Right cardiac atrium (tissue), 5 donors: ENCODE measurements at regions not wholly inside any gene's neighbourhood (a gene's known extent, or its start where the extent isn't known, plus 50 kb on each side); places are given as distances from the start of the nearest gene placed in this dataset.

ENCODE experiments used
- ATAC-seq, 2 donors: fragments of 200-7000 bp; cut with Tn5 transposase; one replicate each; pipeline versions ENCODE4 v1.8.0 to v1.9.1; 2020; ENCODE audit warnings: moderate library complexity in 2 of 2, mild to moderate bottlenecking in 1 of 2
- DNase-seq, 3 donors: peaks; one replicate each; pipeline ENCODE4 v3.0.0-alpha.2; 2020
- H3K27ac ChIP-seq: one replicate; pipeline ENCODE4 v1.5.1; 2013; ENCODE audit warnings: mild to moderate bottlenecking, low read length, control low read depth, moderate library complexity
- H3K27me3 ChIP-seq: one replicate; pipeline ENCODE4 v1.6.1; 2013; ENCODE audit not compliant: control insufficient read depth, insufficient read depth
- H3K4me1 ChIP-seq: one replicate; pipeline ENCODE4 v1.6.1; 2013; ENCODE audit warnings: low read length; ENCODE audit not compliant: control insufficient read depth, insufficient read depth
- H3K4me3 ChIP-seq: one replicate; pipeline ENCODE4 v1.5.1; 2013; ENCODE audit warnings: low read length, control low read depth
- H3K9me3 ChIP-seq: one replicate; pipeline ENCODE4 v1.6.1; 2013; ENCODE audit warnings: low read length; ENCODE audit not compliant: control insufficient read depth
- WGBS: extraction: QIAGEN DNeasy Blood & Tissue Kit; methylation state at CpG from one replicate; pipeline ENCODE4 v1.1.7; 2013; 5-methylcytosine and 5-hydroxymethylcytosine counted together
- intact Hi-C, 4 donors: fragments of 100-400 bp; cut with DNase I; formaldehyde crosslinking; loops; one replicate each; pipeline versions ENCODE4 v1.11.0 to v1.14.0; 2022 to 2023
- donor health status: healthy with polysubstance abuse.
- donor health status: DM: no; HTN: yes; CAD: no.
- donor health status: DM: no; HTN: no; CAD: no.
- donor health status: DM: no; HTN: yes; CAD: no; lungs with severe emphysema.
- donor health status: DM: yes; HTN: yes; CAD: no.

DNA sequence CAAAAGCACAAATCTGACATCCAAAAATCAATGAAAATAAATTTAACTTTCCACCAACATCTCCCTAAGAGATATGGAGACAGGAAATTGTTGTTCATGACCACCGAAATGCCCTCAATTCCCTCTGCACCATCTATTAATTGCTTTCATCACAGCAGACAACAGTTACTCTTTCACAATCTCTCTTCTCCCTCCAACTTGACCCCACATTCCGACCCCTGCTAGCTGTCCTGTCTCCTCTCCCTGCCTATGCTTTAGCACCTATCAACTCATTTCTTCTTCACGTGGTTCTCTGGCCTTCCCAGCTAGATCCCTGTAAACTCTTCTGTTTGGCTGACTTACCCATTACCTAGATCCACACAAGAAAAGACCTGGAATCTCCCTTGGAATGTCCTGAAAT is 173.9 kb upstream of the ADAMTS9 start:
- no peak overlapping the region for H3K27ac ChIP-seq
- WGBS, result 61% methylated on average over 3 of the region's 3 CpGs
- no peaks in the 10 kb centered on the region for H3K9me3 ChIP-seq
- no peak for DNase-seq
- intact Hi-C loops, result no loop called here
- ATAC-seq, result no peak
- H3K4me3 ChIP-seq, result no peak overlapping the region
- no peaks in the 10 kb centered on the region for H3K27me3 ChIP-seq
- peaks cover 2% of the 10 kb centered on the region for H3K4me1 ChIP-seq

DNA sequence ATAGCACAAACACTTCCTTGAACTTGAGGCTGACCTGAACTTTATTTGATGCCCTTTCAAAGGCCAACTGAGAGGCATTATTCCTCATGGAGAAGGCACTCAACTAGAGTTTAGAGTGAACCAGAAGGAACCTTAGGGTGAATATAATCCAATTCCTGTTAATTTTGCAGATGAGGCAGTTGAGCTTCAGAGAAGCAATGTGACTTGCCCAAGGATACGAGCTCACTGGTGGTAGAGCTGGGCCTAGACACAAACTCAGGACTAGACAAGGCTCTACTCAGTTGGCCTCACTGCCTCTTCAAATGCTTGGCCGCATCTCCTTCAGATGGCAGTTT is 172.7 kb upstream of the ADAMTS9 start:
- no peaks in the 10 kb centered on the region for H3K9me3 ChIP-seq
- H3K4me3 ChIP-seq, result no peak overlapping the region
- DNase-seq (no peak), ATAC-seq (no peak)
- WGBS, result 90% methylated on average over 2 of the region's 2 CpGs
- intact Hi-C loops, result no loop called here
- H3K4me1 ChIP-seq, result peaks cover 2% of the 10 kb centered on the region
- no peak overlapping the region for H3K27ac ChIP-seq
- no peaks in the 10 kb centered on the region for H3K27me3 ChIP-seq

DNA sequence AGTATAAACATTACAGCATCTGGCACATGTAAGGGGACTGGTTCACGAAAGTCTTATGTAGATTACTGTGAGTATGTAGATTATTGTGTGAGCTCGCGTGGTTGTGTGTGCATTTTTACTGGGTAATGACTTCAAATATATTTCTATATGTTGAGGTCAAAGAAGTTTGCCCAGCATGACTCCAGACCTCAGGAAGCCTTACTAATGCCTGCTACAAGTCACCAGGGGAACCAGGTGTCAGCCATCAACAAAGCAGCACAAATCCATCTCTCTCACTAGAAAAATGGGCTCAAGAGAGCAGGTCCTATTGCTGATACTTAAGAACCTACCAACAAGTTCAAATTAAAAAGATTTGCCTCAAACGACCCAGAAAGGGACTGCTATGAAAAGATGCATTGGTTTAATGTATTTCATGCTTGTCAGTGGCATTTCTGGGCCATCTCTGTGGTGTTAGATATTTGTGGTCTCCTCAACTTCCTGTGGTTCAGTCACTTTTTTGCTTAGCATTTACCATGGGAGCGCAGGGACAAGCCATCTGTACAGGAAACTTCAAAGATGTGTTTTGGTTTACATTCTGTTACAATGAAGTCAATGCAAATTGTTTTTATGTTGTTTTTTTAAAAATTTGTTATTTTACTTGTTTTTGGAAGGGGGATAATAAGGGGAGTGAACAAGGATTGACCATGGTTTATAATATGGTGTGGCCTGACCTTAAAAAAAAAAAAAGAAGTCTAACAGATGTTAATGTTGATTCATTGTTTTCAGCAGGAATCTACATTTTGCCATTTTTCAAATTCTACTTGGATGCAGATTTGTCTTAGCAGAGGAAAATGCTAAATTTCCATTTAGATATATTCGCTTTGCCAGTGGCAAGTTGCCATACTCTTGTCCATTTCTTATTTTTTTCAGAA is 172.1 kb upstream of the ADAMTS9 start:
- DNase-seq (no peak), ATAC-seq (no peak)
- intact Hi-C loops, result no loop called here
- H3K27ac ChIP-seq, result no peak overlapping the region
- WGBS, result 80% methylated on average over 6 of the region's 6 CpGs
- H3K9me3 ChIP-seq, result no peaks in the 10 kb centered on the region
- H3K4me1 ChIP-seq, result peaks cover 2% of the 10 kb centered on the region
- H3K4me3 ChIP-seq, result no peak overlapping the region
- H3K27me3 ChIP-seq, result no peaks in the 10 kb centered on the region

DNA sequence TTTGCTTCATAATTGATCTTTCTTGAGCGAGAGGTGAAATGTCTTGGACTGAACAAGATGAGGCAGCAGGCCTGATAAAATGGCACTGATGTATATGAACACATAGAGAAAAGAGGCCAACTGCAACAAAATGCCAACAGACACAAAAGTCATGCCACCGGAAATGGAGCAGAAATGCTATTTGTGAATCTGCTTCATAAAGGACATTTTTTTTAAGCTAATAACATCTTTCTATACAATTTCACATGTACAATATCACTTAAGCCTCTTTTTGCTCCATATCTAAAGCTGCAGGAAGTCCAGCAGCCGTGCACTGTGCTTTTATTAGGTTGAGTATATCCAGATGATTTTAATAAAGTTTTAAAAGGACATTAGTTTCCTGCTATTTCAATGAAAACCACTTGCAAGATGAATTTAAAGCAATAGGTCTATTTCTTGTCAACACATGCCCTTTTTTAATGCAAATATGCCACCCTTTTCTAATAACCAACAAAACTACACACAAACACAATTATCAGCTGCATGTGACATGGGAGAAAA is 169.2 kb upstream of the ADAMTS9 start:
- no peak overlapping the region for H3K27ac ChIP-seq
- ATAC-seq (no peak), DNase-seq (no peak)
- H3K9me3 ChIP-seq, result no peaks in the 10 kb centered on the region
- 84% methylated on average over 3 of the region's 3 CpGs for WGBS
- intact Hi-C loops, result no loop called here
- H3K4me1 ChIP-seq, result peaks cover 2% of the 10 kb centered on the region
- no peak overlapping the region for H3K4me3 ChIP-seq
- no peaks in the 10 kb centered on the region for H3K27me3 ChIP-seq

DNA sequence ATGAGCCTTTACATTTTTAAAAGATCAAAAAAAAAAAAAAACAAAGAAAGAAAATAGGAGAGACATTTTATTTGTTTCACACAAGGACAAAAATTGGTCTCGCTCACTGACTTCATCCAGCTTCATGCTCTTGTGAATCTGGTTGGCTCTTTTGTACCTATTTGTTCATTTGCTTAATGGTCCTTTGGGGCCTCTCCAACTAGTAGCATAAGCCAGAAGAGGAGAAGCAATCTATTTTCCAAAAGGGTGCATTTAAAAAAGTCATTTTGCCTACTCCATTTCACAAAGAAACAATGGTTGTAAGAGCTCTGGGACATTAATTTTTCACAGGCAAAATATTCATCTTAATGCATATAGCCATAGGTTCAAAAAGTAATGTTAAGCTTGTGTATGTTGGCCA is 168.3 kb upstream of the ADAMTS9 start:
- intact Hi-C loops, result no loop called here
- whole genome bisulfite sequencing, result 91% methylated on average over 1 of the region's 1 CpG

DNA sequence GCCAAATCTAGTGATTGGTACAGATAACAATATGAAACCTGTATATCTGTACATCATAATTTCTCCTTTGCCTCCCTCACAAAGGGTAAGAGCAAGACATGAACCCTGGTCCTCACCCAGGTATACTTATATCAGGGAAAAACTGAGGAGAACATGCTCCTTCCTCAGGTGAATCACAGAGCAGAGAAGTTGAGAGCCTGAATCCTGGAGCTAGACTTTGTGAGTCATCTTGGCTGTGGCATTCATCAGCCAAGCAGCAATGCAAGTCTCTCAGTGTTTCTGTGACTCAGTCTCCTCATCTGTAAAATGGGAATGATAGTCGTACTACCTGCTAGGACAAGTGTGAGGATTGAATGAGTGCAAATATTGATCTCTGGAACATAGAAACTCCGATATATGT is 165.7 kb upstream of the ADAMTS9 start:
- ATAC-seq, result no peak
- H3K9me3 ChIP-seq, result no peaks in the 10 kb centered on the region

More for the DNA sequence above, 168.3 kb upstream of the ADAMTS9 start:
- Histone ChIP-seq H3K9me3 (no peaks in the 10 kb centered on the region), H3K4me3 (no peak overlapping the region), H3K27ac (no peak overlapping the region), H3K4me1 (peaks cover 2% of the 10 kb centered on the region), H3K27me3 (no peaks in the 10 kb centered on the region)
- no peak for ATAC-seq
- no peak for DNase-seq

DNA sequence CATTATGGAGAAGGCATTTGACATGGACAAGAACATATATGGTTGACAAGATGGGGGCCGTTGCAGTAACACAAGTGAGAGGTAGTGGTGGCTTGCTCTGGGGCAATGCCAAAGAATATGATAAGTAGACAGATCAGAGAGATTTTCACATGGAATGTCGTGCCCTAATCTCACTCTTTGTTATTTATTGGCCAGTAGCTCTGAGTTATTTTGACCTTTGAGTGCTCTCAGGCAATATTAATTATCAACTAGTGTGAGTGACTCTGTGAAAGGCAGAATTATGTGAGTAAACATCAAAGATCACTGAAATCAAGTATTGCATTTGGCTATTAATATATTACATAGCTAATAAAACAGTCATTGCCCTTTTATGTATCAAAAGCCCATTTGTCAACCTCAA is 164.9 kb upstream of the ADAMTS9 start:
- intact Hi-C loops, result no loop called here
- ATAC-seq, result no peak
- DNase-seq, result no peak
- Histone ChIP-seq H3K9me3 (no peaks in the 10 kb centered on the region), H3K4me3 (no peak overlapping the region), H3K27ac (no peak overlapping the region), H3K4me1 (no peaks in the 10 kb centered on the region), H3K27me3 (no peaks in the 10 kb centered on the region)
- WGBS, result 64% methylated on average over 2 of the region's 2 CpGs

More for the DNA sequence above, 165.7 kb upstream of the ADAMTS9 start:
- H3K27me3 ChIP-seq, result no peaks in the 10 kb centered on the region
- intact Hi-C loops, result no loop called here
- H3K4me1 ChIP-seq, result no peaks in the 10 kb centered on the region
- no peak overlapping the region for H3K27ac ChIP-seq
- 95% methylated on average over 2 of the region's 2 CpGs for whole genome bisulfite sequencing
- no peak for DNase-seq
- H3K4me3 ChIP-seq, result no peak overlapping the region

DNA sequence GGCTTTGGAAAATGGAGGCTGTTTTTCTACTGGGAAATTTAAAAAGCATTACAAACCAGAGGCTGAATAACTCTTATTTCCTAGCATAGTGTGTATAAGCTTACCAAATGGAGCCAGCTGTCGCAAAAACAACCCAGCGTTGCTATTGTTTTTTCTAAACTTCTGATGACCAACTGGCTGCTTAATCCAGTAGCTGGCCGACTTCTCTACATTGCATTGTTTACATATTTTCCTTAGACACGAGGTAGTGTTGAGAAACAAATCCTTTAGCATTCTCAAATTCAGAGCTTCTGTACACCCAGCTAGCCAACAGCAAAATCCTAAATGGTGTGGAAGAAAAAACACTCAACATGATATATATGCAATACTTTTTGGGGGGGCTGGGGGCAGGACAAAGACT is 161.0 kb upstream of the ADAMTS9 start:
- no peak for ATAC-seq

DNA sequence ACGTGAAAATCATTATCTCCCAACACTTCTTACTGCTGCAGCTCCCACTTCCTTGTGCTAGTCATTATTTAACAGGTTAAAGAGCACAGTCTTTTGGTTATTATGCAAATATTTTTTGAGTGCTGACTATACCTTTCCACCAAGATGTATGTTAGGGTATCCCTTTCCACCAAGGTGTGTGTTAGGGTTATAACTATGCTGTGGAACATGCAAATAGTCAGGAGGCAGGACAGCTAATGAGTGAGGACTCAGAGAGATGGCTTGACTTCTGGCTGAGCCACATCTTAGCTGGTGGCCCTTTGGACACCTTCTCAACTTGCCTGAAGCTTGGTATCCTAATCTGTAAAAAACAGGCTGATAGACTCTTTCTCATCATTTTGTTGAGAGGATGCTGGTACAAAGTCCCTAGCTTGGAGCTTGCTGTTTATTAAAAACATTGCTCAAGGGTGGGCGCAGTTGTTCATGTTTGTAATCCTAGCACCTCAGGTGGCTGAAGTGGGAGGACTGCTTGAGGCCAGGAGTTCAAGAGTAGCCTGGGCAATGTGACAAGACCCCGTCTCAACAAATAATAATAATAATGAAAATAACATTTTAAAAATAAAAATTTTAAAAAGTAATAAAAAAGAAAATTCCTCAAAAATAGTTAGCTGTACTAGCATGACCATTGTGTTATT is 160.5 kb upstream of the ADAMTS9 start:
- no peak overlapping the region for H3K27ac ChIP-seq
- WGBS, result 74% methylated on average over 3 of the region's 3 CpGs
- intact Hi-C loops, result no loop called here
- H3K9me3 ChIP-seq, result no peaks in the 10 kb centered on the region
- no peaks in the 10 kb centered on the region for H3K27me3 ChIP-seq
- no peaks in the 10 kb centered on the region for H3K4me1 ChIP-seq
- no peak overlapping the region for H3K4me3 ChIP-seq
- ATAC-seq, result no peak
- no peak for DNase-seq

More for the DNA sequence above, 161.0 kb upstream of the ADAMTS9 start:
- intact Hi-C loops, result no loop called here
- Histone ChIP-seq H3K27me3 (no peaks in the 10 kb centered on the region), H3K4me3 (no peak overlapping the region), H3K4me1 (no peaks in the 10 kb centered on the region), H3K9me3 (no peaks in the 10 kb centered on the region), H3K27ac (no peak overlapping the region)
- 62% methylated on average over 4 of the region's 4 CpGs for WGBS
- DNase-seq, result no peak

DNA sequence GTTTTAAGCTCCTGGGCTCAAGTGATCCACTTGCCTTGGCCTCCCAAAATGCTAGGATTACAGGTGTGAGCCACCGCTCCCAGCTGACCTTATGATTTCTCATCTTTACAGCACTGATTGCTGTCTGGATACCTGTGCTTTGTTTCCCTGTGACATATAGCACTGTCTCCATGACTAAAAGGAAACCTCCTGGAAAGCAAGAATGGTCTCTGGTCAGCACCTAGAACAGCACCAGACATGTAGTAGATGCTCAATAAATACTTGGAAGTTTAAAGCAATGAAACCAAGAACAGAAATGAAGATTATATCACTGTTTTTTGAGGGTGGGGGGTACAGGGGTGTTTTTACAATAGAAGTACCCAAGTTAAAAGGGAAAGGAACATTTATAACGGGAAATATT is 156.8 kb upstream of the ADAMTS9 start:
- Histone ChIP-seq H3K27ac (no peak overlapping the region), H3K4me1 (no peaks in the 10 kb centered on the region), H3K9me3 (no peaks in the 10 kb centered on the region), H3K27me3 (no peaks in the 10 kb centered on the region), H3K4me3 (no peak overlapping the region)
- intact Hi-C loops, result no loop called here
- DNase-seq (no peak), ATAC-seq (no peak)
- over 99% methylated on average over 2 of the region's 2 CpGs for WGBS

DNA sequence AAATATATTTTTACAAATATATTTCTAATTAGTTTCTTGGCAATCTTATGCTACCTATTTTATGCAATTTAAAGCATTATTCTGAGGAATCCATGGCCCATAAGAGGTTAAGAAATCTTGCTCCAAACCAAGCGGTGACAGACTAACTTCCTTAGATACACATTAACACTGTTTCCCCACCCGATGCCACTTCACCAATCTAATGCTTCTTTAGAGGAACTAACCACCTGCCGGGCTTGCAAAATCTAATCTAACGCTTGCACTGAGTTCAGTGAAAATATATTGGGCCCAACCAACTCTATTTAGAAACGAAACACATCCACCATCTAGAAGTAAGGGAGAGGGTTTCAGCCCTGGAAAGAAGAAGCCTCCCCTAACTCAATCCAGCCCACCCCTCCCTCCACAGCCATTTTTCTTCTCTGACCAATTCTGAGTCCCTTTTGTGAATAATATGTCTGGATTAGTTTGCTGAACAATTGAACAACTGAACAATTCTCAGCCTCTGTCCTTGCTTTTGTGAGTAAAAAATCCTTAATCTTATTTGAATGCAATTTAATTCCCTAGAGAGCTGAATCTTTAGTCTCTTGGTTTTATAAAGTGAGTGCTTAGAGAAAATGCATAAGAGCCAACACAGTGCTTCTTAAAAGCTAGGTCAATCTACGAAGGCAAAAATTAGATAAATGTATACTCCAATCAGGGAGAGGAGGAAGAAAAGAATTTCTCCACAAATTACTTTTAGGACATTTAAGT is 150.4 kb upstream of the ADAMTS9 start:
- 78% methylated on average over 6 of the region's 6 CpGs for WGBS
- no peak for ATAC-seq
- Histone ChIP-seq H3K27me3 (no peaks in the 10 kb centered on the region), H3K27ac (no peak overlapping the region), H3K9me3 (no peaks in the 10 kb centered on the region), H3K4me1 (no peaks in the 10 kb centered on the region), H3K4me3 (no peak overlapping the region)
- intact Hi-C loops, result no loop called here
- DNase-seq, result no peak
